IPS-18a (cell line): ENCODE measurements at regions not wholly inside any gene's neighbourhood (a gene's known extent, or its start where the extent isn't known, plus 50 kb on each side); places are given as distances from the start of the nearest gene placed in this dataset.

ENCODE experiments used
- H3K27ac ChIP-seq: one replicate; pipeline ENCODE4 v1.5.1; 2013; ENCODE audit warnings: low read length
- H3K27me3 ChIP-seq: one replicate; pipeline ENCODE4 v1.6.1; 2013; ENCODE audit warnings: mild to moderate bottlenecking, low read length; ENCODE audit not compliant: control insufficient read depth, insufficient read depth
- H3K36me3 ChIP-seq: one replicate; pipeline ENCODE4 v1.6.1; 2013; ENCODE audit warnings: low read depth, low read length; ENCODE audit not compliant: control insufficient read depth
- H3K4me1 ChIP-seq: one replicate; pipeline ENCODE4 v1.6.1; 2013; ENCODE audit warnings: low read depth, low read length; ENCODE audit not compliant: control insufficient read depth
- H3K4me3 ChIP-seq: one replicate; pipeline ENCODE4 v1.5.1; 2013; ENCODE audit warnings: low read length
- H3K9ac ChIP-seq: one replicate; pipeline ENCODE4 v1.6.1; 2013; ENCODE audit warnings: mild to moderate bottlenecking, low read length, moderate library complexity
- H3K9me3 ChIP-seq: one replicate; pipeline ENCODE4 v1.6.1; 2013; ENCODE audit warnings: low read depth, low read length; ENCODE audit not compliant: control insufficient read depth

GRCh38 chr4:17082186-17082585 lies 183.7 kb upstream of the LDB2 start:
- H3K4me1 ChIP-seq, result peaks cover 5% of the 10 kb centered on the region
- H3K27me3 ChIP-seq, result no peaks in the 10 kb centered on the region
- no peak overlapping the region for H3K4me3 ChIP-seq
- H3K9ac ChIP-seq, result no peak overlapping the region
- no peaks in the 10 kb centered on the region for H3K36me3 ChIP-seq
- H3K27ac ChIP-seq, result no peak overlapping the region
- no peaks in the 10 kb centered on the region for H3K9me3 ChIP-seq

GRCh38 chr4:17081179-17081578 lies 182.7 kb upstream of the LDB2 start:
- Histone ChIP-seq H3K4me3 (no peak overlapping the region), H3K27ac (no peak overlapping the region), H3K27me3 (no peaks in the 10 kb centered on the region), H3K4me1 (peaks cover 5% of the 10 kb centered on the region), H3K36me3 (no peaks in the 10 kb centered on the region), H3K9ac (no peak overlapping the region), H3K9me3 (no peaks in the 10 kb centered on the region)

- peaks cover 5% of the 10 kb centered on the region for H3K4me1 ChIP-seq
- no peaks in the 10 kb centered on the region for H3K36me3 ChIP-seq
- H3K9ac ChIP-seq, result no peak overlapping the region
- no peak overlapping the region for H3K27ac ChIP-seq
- H3K27me3 ChIP-seq, result no peaks in the 10 kb centered on the region
- no peak overlapping the region for H3K4me3 ChIP-seq
- no peaks in the 10 kb centered on the region for H3K9me3 ChIP-seq
Observed at GRCh38 chr4:17077105-17077504, 178.7 kb upstream of the LDB2 start.

- H3K9ac ChIP-seq, result no peak overlapping the region
- H3K9me3 ChIP-seq, result no peaks in the 10 kb centered on the region
- H3K4me3 ChIP-seq, result no peak overlapping the region
- H3K27me3 ChIP-seq, result no peaks in the 10 kb centered on the region
- H3K4me1 ChIP-seq, result no peaks in the 10 kb centered on the region
- no peaks in the 10 kb centered on the region for H3K36me3 ChIP-seq
- no peak overlapping the region for H3K27ac ChIP-seq
Observed at GRCh38 chr4:17072483-17072882, 174.0 kb upstream of the LDB2 start.

- no peaks in the 10 kb centered on the region for H3K4me1 ChIP-seq
- H3K36me3 ChIP-seq, result no peaks in the 10 kb centered on the region
- no peaks in the 10 kb centered on the region for H3K27me3 ChIP-seq
- H3K4me3 ChIP-seq, result no peak overlapping the region
- H3K27ac ChIP-seq, result no peak overlapping the region
- no peaks in the 10 kb centered on the region for H3K9me3 ChIP-seq
- no peak overlapping the region for H3K9ac ChIP-seq
Observed at GRCh38 chr4:17068891-17069290, 170.4 kb upstream of the LDB2 start.

- H3K27ac ChIP-seq, result no peak overlapping the region
- no peaks in the 10 kb centered on the region for H3K4me1 ChIP-seq
- no peaks in the 10 kb centered on the region for H3K36me3 ChIP-seq
- H3K9ac ChIP-seq, result no peak overlapping the region
- no peak overlapping the region for H3K4me3 ChIP-seq
- H3K27me3 ChIP-seq, result no peaks in the 10 kb centered on the region
- H3K9me3 ChIP-seq, result no peaks in the 10 kb centered on the region
Observed at GRCh38 chr4:17068392-17068791, 169.9 kb upstream of the LDB2 start.

- Histone ChIP-seq H3K27me3 (no peaks in the 10 kb centered on the region), H3K4me3 (no peak overlapping the region), H3K27ac (no peak overlapping the region), H3K9me3 (no peaks in the 10 kb centered on the region), H3K9ac (no peak overlapping the region), H3K4me1 (no peaks in the 10 kb centered on the region), H3K36me3 (no peaks in the 10 kb centered on the region)
Observed at GRCh38 chr4:17066972-17067371, 168.5 kb upstream of the LDB2 start.

- H3K9ac ChIP-seq, result no peak overlapping the region
Observed at GRCh38 chr4:17066236-17066635, 167.8 kb upstream of the LDB2 start.

GRCh38 chr4:17065821-17066220 lies 167.4 kb upstream of the LDB2 start:
- no peaks in the 10 kb centered on the region for H3K9me3 ChIP-seq
- no peak overlapping the region for H3K27ac ChIP-seq
- no peak overlapping the region for H3K9ac ChIP-seq
- H3K36me3 ChIP-seq, result no peaks in the 10 kb centered on the region
- no peaks in the 10 kb centered on the region for H3K27me3 ChIP-seq
- H3K4me1 ChIP-seq, result no peaks in the 10 kb centered on the region
- H3K4me3 ChIP-seq, result no peak overlapping the region

More at GRCh38 chr4:17066236-17066635, 167.8 kb upstream of the LDB2 start:
- no peaks in the 10 kb centered on the region for H3K36me3 ChIP-seq
- no peaks in the 10 kb centered on the region for H3K9me3 ChIP-seq
- no peak overlapping the region for H3K4me3 ChIP-seq
- no peaks in the 10 kb centered on the region for H3K4me1 ChIP-seq
- no peaks in the 10 kb centered on the region for H3K27me3 ChIP-seq
- no peak overlapping the region for H3K27ac ChIP-seq

GRCh38 chr4:17064959-17065358 lies 166.5 kb upstream of the LDB2 start:
- Histone ChIP-seq H3K9me3 (no peaks in the 10 kb centered on the region), H3K27ac (no peak overlapping the region), H3K4me3 (no peak overlapping the region), H3K9ac (no peak overlapping the region), H3K27me3 (no peaks in the 10 kb centered on the region), H3K36me3 (no peaks in the 10 kb centered on the region), H3K4me1 (no peaks in the 10 kb centered on the region)

- no peaks in the 10 kb centered on the region for H3K4me1 ChIP-seq
- no peak overlapping the region for H3K27ac ChIP-seq
- no peaks in the 10 kb centered on the region for H3K9me3 ChIP-seq
- no peak overlapping the region for H3K9ac ChIP-seq
- no peaks in the 10 kb centered on the region for H3K36me3 ChIP-seq
- no peaks in the 10 kb centered on the region for H3K27me3 ChIP-seq
- H3K4me3 ChIP-seq, result no peak overlapping the region
Observed at GRCh38 chr4:17063888-17064287, 165.4 kb upstream of the LDB2 start.

GRCh38 chr4:17060230-17060629 lies 161.8 kb upstream of the LDB2 start:
- no peaks in the 10 kb centered on the region for H3K27me3 ChIP-seq
- no peak overlapping the region for H3K9ac ChIP-seq
- no peaks in the 10 kb centered on the region for H3K36me3 ChIP-seq
- H3K4me1 ChIP-seq, result no peaks in the 10 kb centered on the region
- no peak overlapping the region for H3K4me3 ChIP-seq
- no peaks in the 10 kb centered on the region for H3K9me3 ChIP-seq
- H3K27ac ChIP-seq, result no peak overlapping the region
